ENCODE measurements at regions not wholly inside any gene's neighbourhood (a gene's known extent, or its start where the extent isn't known, plus 50 kb on each side); places are given as distances from the start of the nearest gene placed in this dataset.

GRCh38 chr1:22370190-22370498 is 81.5 kb upstream of the ZBTB40 start:
- DNase-seq = no peak
- H3K4me1 ChIP-seq (ENCODE audit: control insufficient read depth in 1 of 2, insufficient read depth in 2 of 2, low read length in 2 of 2) = no peaks in the 10 kb centered on the region
- no peak overlapping the region for H3K27ac ChIP-seq (ENCODE audit: low read depth in 1 of 2, low read length in 2 of 2)
- peaks cover 12% of the 10 kb centered on the region for H3K9me3 ChIP-seq (ENCODE audit: control insufficient read depth, low read length)
- whole genome bisulfite sequencing, 2 donors = 17 to 24% methylated on average over 1 of the region's 1 CpG
- intact Hi-C loops (cut with DNase I) = no loop called here
- H3K27me3 ChIP-seq (ENCODE audit: control insufficient read depth in 1 of 2, insufficient read depth in 2 of 2, low read length in 1 of 2) = no peaks in the 10 kb centered on the region
- H3K36me3 ChIP-seq (ENCODE audit: control insufficient read depth in 1 of 2, insufficient read depth in 2 of 2, low read length in 1 of 2) = no peaks in the 10 kb centered on the region
- ATAC-seq (ENCODE audit: low FRiP score) = no peak
- H3K4me3 ChIP-seq (ENCODE audit: low read length in 2 of 2) = no peak overlapping the region

- H3K4me3 ChIP-seq (ENCODE audit: low read length in 2 of 2) = no peak overlapping the region
- WGBS, 2 donors = 82 to 85% methylated on average over 5 of the region's 5 CpGs
- H3K4me1 ChIP-seq (ENCODE audit: control insufficient read depth in 1 of 2, insufficient read depth in 2 of 2, low read length in 2 of 2) = no peaks in the 10 kb centered on the region
- H3K27me3 ChIP-seq (ENCODE audit: control insufficient read depth in 1 of 2, insufficient read depth in 2 of 2, low read length in 1 of 2) = no peaks in the 10 kb centered on the region
- no peak for ATAC-seq (ENCODE audit: low FRiP score)
- no peaks in the 10 kb centered on the region for H3K36me3 ChIP-seq (ENCODE audit: control insufficient read depth in 1 of 2, insufficient read depth in 2 of 2, low read length in 1 of 2)
- peaks cover 12% of the 10 kb centered on the region for H3K9me3 ChIP-seq (ENCODE audit: control insufficient read depth, low read length)
- H3K27ac ChIP-seq (ENCODE audit: low read depth in 1 of 2, low read length in 2 of 2) = no peak overlapping the region
- intact Hi-C loops (cut with DNase I) = no loop called here
- no peak for DNase-seq
Measured at GRCh38 chr1:22371408-22371807, 80.2 kb upstream of the ZBTB40 start.

GRCh38 chr1:22373252-22373651 is 78.4 kb upstream of the ZBTB40 start:
- DNase-seq (no peak), ATAC-seq (ENCODE audit: low FRiP score) (no peak)
- no peak overlapping the region for H3K4me3 ChIP-seq (ENCODE audit: low read length in 2 of 2)
- no peaks in the 10 kb centered on the region for H3K27me3 ChIP-seq (ENCODE audit: control insufficient read depth in 1 of 2, insufficient read depth in 2 of 2, low read length in 1 of 2)
- no peaks in the 10 kb centered on the region for H3K4me1 ChIP-seq (ENCODE audit: control insufficient read depth in 1 of 2, insufficient read depth in 2 of 2, low read length in 2 of 2)
- intact Hi-C loops (cut with DNase I) = no loop called here
- H3K9me3 ChIP-seq (ENCODE audit: control insufficient read depth, low read length) = peaks cover 11% of the 10 kb centered on the region
- H3K36me3 ChIP-seq (ENCODE audit: control insufficient read depth in 1 of 2, insufficient read depth in 2 of 2, low read length in 1 of 2) = no peaks in the 10 kb centered on the region
- H3K27ac ChIP-seq (ENCODE audit: low read depth in 1 of 2, low read length in 2 of 2) = no peak overlapping the region

GRCh38 chr1:22374001-22374400 is 77.7 kb upstream of the ZBTB40 start:
- WGBS, 2 donors = 16 to 30% methylated on average over 1 of the region's 1 CpG
- intact Hi-C loops (cut with DNase I) = no loop called here
- Histone ChIP-seq H3K27ac (ENCODE audit: low read depth in 1 of 2, low read length in 2 of 2) (no peak overlapping the region), H3K27me3 (ENCODE audit: control insufficient read depth in 1 of 2, insufficient read depth in 2 of 2, low read length in 1 of 2) (no peaks in the 10 kb centered on the region), H3K36me3 (ENCODE audit: control insufficient read depth in 1 of 2, insufficient read depth in 2 of 2, low read length in 1 of 2) (no peaks in the 10 kb centered on the region), H3K4me3 (ENCODE audit: low read length in 2 of 2) (no peak overlapping the region), H3K9me3 (ENCODE audit: control insufficient read depth, low read length) (peaks cover 11% of the 10 kb centered on the region), H3K4me1 (ENCODE audit: control insufficient read depth in 1 of 2, insufficient read depth in 2 of 2, low read length in 2 of 2) (no peaks in the 10 kb centered on the region)
- ATAC-seq (ENCODE audit: low FRiP score) (no peak), DNase-seq (no peak)

- DNase-seq = no peak
- Histone ChIP-seq H3K27ac (ENCODE audit: low read depth in 1 of 2, low read length in 2 of 2) (no peak overlapping the region), H3K9me3 (ENCODE audit: control insufficient read depth, low read length) (peaks cover 10% of the 10 kb centered on the region), H3K27me3 (ENCODE audit: control insufficient read depth in 1 of 2, insufficient read depth in 2 of 2, low read length in 1 of 2) (no peaks in the 10 kb centered on the region), H3K36me3 (ENCODE audit: control insufficient read depth in 1 of 2, insufficient read depth in 2 of 2, low read length in 1 of 2) (no peaks in the 10 kb centered on the region), H3K4me1 (ENCODE audit: control insufficient read depth in 1 of 2, insufficient read depth in 2 of 2, low read length in 2 of 2) (no peaks in the 10 kb centered on the region), H3K4me3 (ENCODE audit: low read length in 2 of 2) (no peak overlapping the region)
- intact Hi-C loops (cut with DNase I) = no loop called here
- ATAC-seq (ENCODE audit: low FRiP score) = no peak
- WGBS, 2 donors = 73 to 82% methylated on average over 9 of the region's 9 CpGs
Measured at GRCh38 chr1:22375601-22376000, 76.0 kb upstream of the ZBTB40 start.

- Histone ChIP-seq H3K4me3 (ENCODE audit: low read length in 2 of 2) (no peak overlapping the region), H3K27me3 (ENCODE audit: control insufficient read depth in 1 of 2, insufficient read depth in 2 of 2, low read length in 1 of 2) (no peaks in the 10 kb centered on the region), H3K27ac (ENCODE audit: low read depth in 1 of 2, low read length in 2 of 2) (no peak overlapping the region), H3K36me3 (ENCODE audit: control insufficient read depth in 1 of 2, insufficient read depth in 2 of 2, low read length in 1 of 2) (no peaks in the 10 kb centered on the region), H3K4me1 (ENCODE audit: control insufficient read depth in 1 of 2, insufficient read depth in 2 of 2, low read length in 2 of 2) (no peaks in the 10 kb centered on the region), H3K9me3 (ENCODE audit: control insufficient read depth, low read length) (peaks cover 9% of the 10 kb centered on the region)
- intact Hi-C loops (cut with DNase I) = no loop called here
- ATAC-seq (ENCODE audit: low FRiP score) (no peak), DNase-seq (no peak)
- WGBS, 2 donors = 72 to 75% methylated on average over 5 of the region's 5 CpGs
Measured at GRCh38 chr1:22376001-22376400, 75.7 kb upstream of the ZBTB40 start.

- intact Hi-C loops (cut with DNase I) = no loop called here
- Histone ChIP-seq H3K27me3 (ENCODE audit: control insufficient read depth in 1 of 2, insufficient read depth in 2 of 2, low read length in 1 of 2) (no peaks in the 10 kb centered on the region), H3K27ac (ENCODE audit: low read depth in 1 of 2, low read length in 2 of 2) (no peak overlapping the region), H3K36me3 (ENCODE audit: control insufficient read depth in 1 of 2, insufficient read depth in 2 of 2, low read length in 1 of 2) (no peaks in the 10 kb centered on the region), H3K9me3 (ENCODE audit: control insufficient read depth, low read length) (peaks cover 9% of the 10 kb centered on the region), H3K4me1 (ENCODE audit: control insufficient read depth in 1 of 2, insufficient read depth in 2 of 2, low read length in 2 of 2) (no peaks in the 10 kb centered on the region), H3K4me3 (ENCODE audit: low read length in 2 of 2) (no peak overlapping the region)
- no peak for ATAC-seq (ENCODE audit: low FRiP score)
- WGBS, 2 donors = 82 to 83% methylated on average over 8 of the region's 8 CpGs
- DNase-seq = no peak
Measured at GRCh38 chr1:22376546-22376945, 75.1 kb upstream of the ZBTB40 start.

- H3K36me3 ChIP-seq (ENCODE audit: control insufficient read depth in 1 of 2, insufficient read depth in 2 of 2, low read length in 1 of 2) = no peaks in the 10 kb centered on the region
- WGBS, 2 donors = 74 to 91% methylated on average over 3 of the region's 3 CpGs
Measured at GRCh38 chr1:22376976-22377375, 74.7 kb upstream of the ZBTB40 start.

GRCh38 chr1:22379566-22379965 is 72.1 kb upstream of the ZBTB40 start:
- WGBS, 2 donors = 48 to 55% methylated on average over 7 of the region's 7 CpGs
- ATAC-seq (ENCODE audit: low FRiP score) = no peak
- intact Hi-C loops (cut with DNase I) = no loop called here
- H3K36me3 ChIP-seq (ENCODE audit: control insufficient read depth in 1 of 2, insufficient read depth in 2 of 2, low read length in 1 of 2) = no peaks in the 10 kb centered on the region
- no peaks in the 10 kb centered on the region for H3K4me1 ChIP-seq (ENCODE audit: control insufficient read depth in 1 of 2, insufficient read depth in 2 of 2, low read length in 2 of 2)
- no peak overlapping the region for H3K27ac ChIP-seq (ENCODE audit: low read depth in 1 of 2, low read length in 2 of 2)
- H3K4me3 ChIP-seq (ENCODE audit: low read length in 2 of 2) = no peak overlapping the region
- no peak for DNase-seq
- H3K27me3 ChIP-seq (ENCODE audit: control insufficient read depth in 1 of 2, insufficient read depth in 2 of 2, low read length in 1 of 2) = no peaks in the 10 kb centered on the region
- no peaks in the 10 kb centered on the region for H3K9me3 ChIP-seq (ENCODE audit: control insufficient read depth, low read length)

More at GRCh38 chr1:22376976-22377375, 74.7 kb upstream of the ZBTB40 start:
- intact Hi-C loops (cut with DNase I) = no loop called here
- no peaks in the 10 kb centered on the region for H3K27me3 ChIP-seq (ENCODE audit: control insufficient read depth in 1 of 2, insufficient read depth in 2 of 2, low read length in 1 of 2)
- no peaks in the 10 kb centered on the region for H3K4me1 ChIP-seq (ENCODE audit: control insufficient read depth in 1 of 2, insufficient read depth in 2 of 2, low read length in 2 of 2)
- peaks cover 9% of the 10 kb centered on the region for H3K9me3 ChIP-seq (ENCODE audit: control insufficient read depth, low read length)
- no peak overlapping the region for H3K4me3 ChIP-seq (ENCODE audit: low read length in 2 of 2)
- DNase-seq = no peak
- no peak overlapping the region for H3K27ac ChIP-seq (ENCODE audit: low read depth in 1 of 2, low read length in 2 of 2)
- no peak for ATAC-seq (ENCODE audit: low FRiP score)

All from aorta (tissue), 5 donors.